Peyer's patch (tissue), 4 donors: ENCODE measurements at regions not wholly inside any gene's neighbourhood (a gene's known extent, or its start where the extent isn't known, plus 50 kb on each side); places are given as distances from the start of the nearest gene placed in this dataset.

Source experiments
- DNase-seq, 3 donors: peaks; one replicate each; pipeline ENCODE4 v3.0.0-alpha.2; 2017 to 2019
- H3K27ac ChIP-seq, 4 donors: fragments of 200-600 bp; sonication (generic); one replicate each; pipeline ENCODE4 v1.5.1; 2016 to 2019
- H3K27me3 ChIP-seq, 2 donors: fragments of 200-600 bp; sonication (generic); one replicate each; pipeline ENCODE4 v1.5.1; 2019
- H3K36me3 ChIP-seq, 3 donors: fragments of 200-600 bp; sonication (generic); one replicate each; pipeline ENCODE4 v1.5.1; 2016 to 2019
- H3K4me1 ChIP-seq, 4 donors: fragments of 200-600 bp; sonication (generic); one replicate each; pipeline ENCODE4 v1.5.1; 2016 to 2019
- H3K4me3 ChIP-seq, 4 donors: fragments of 200-600 bp; sonication (generic); 1 replicate in 3 of 4; 2 replicates in 1 of 4; pipeline ENCODE4 v1.5.1; 2016 to 2019; ENCODE audit warnings: mild to moderate bottlenecking in 1 of 4
- H3K9me3 ChIP-seq, 4 donors: fragments of 200-600 bp; sonication (generic); one replicate each; pipeline ENCODE4 v1.5.1; 2016 to 2019; ENCODE audit warnings: mild to moderate bottlenecking in 1 of 4
- POLR2A ChIP-seq, 2 donors: fragments of 450-650 bp; IDR thresholded peaks; one replicate each; pipeline ENCODE4 v1.5.1; 2017; ENCODE audit warnings: antibody characterized with exemption in 2 of 2, mild to moderate bottlenecking in 2 of 2, moderate library complexity in 2 of 2
- TF ChIP-seq, protein P1 (sequence below), 6 experiments: fragments of 450-650 bp in 4 of 6; fragments of 200-600 bp in 2 of 6; sonication (generic) in 1 of 6; IDR thresholded peaks; one replicate each; pipeline ENCODE4 v1.5.1; 2017 to 2019; ENCODE audit warnings: antibody characterized with exemption in 6 of 6, mild to moderate bottlenecking in 3 of 6, moderate library complexity in 1 of 6

DNA sequence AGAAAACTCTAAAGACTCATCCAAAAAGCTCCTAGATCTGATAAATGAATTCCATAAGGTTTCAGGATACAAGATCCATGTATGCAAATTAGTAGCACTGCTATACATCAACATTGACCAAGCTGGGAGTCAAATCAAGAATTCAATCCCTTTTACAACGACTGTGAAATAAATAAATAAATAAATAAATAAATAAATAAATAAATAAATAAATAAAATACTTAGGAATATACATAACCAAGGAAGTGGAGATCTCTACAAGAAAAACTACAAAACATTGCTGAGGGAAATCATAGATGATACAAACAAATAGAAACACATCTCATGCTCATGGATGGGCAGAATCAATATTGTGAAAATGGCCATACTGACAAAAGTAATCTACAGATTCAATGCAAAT lies 132.0 kb upstream of the NRSN1 start:
- no peak for DNase-seq
- H3K4me1 ChIP-seq: no peaks in the 10 kb centered on the region
- H3K9me3 ChIP-seq: no peaks in the 10 kb centered on the region

DNA sequence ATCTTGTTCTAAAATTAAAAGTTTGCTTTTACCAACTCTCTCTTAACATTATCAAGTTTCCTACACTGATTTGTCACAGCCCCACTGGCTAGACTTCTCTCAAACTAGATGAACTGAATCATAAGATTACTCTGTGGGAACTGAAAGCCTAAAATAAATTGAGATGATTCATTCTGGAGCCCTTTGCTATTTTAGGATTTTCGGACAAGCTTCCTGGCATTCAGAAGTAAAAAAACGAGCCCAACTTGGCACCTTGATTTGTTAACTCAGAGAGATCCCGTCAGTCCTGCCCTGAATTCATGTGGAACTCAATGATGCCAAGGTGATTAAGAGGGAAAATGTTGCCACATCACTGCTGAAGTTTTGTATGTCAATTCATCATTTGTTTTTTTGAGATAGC lies 122.0 kb upstream of the NRSN1 start:
- DNase-seq: no peak
- H3K4me1 ChIP-seq: no peaks in the 10 kb centered on the region
- no peak overlapping the region for H3K4me3 ChIP-seq
- H3K27me3 ChIP-seq: no peaks in the 10 kb centered on the region
- no peaks in the 10 kb centered on the region for H3K9me3 ChIP-seq
- H3K36me3 ChIP-seq: no peaks in the 10 kb centered on the region
- H3K27ac ChIP-seq: no peak overlapping the region
- TF ChIP-seq POLR2A (IDR thresholded peaks at IDR 0.05): no peak

More for the DNA sequence above, 132.0 kb upstream of the NRSN1 start:
- Histone ChIP-seq H3K4me3 (no peak overlapping the region), H3K27ac (no peak overlapping the region), H3K27me3 (no peaks in the 10 kb centered on the region), H3K36me3 (no peaks in the 10 kb centered on the region)
- TF ChIP-seq, protein P1, sequence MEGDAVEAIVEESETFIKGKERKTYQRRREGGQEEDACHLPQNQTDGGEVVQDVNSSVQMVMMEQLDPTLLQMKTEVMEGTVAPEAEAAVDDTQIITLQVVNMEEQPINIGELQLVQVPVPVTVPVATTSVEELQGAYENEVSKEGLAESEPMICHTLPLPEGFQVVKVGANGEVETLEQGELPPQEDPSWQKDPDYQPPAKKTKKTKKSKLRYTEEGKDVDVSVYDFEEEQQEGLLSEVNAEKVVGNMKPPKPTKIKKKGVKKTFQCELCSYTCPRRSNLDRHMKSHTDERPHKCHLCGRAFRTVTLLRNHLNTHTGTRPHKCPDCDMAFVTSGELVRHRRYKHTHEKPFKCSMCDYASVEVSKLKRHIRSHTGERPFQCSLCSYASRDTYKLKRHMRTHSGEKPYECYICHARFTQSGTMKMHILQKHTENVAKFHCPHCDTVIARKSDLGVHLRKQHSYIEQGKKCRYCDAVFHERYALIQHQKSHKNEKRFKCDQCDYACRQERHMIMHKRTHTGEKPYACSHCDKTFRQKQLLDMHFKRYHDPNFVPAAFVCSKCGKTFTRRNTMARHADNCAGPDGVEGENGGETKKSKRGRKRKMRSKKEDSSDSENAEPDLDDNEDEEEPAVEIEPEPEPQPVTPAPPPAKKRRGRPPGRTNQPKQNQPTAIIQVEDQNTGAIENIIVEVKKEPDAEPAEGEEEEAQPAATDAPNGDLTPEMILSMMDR (IDR thresholded peaks at IDR 0.05): no peak
- no peak for TF ChIP-seq POLR2A (IDR thresholded peaks at IDR 0.05)

DNA sequence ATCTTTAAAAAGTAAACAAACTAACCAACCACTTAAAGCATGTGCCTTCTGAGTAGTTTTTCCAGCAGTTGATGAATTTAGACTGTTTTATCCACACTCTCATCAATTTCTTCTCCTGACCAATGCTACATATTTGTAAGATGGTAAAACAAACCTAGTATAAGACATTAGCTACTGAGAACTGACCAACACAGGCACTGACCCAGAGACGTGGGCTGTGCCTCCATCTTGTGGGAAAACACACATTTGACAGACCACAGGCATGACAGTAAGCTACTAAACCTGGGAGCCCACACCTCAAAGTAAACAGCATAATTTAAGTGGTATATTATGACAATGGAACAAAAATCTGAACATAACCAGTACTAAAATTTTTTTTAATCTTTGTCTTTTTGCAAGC lies 121.4 kb upstream of the NRSN1 start:
- no peaks in the 10 kb centered on the region for H3K27me3 ChIP-seq
- no peaks in the 10 kb centered on the region for H3K36me3 ChIP-seq
- no peak for DNase-seq
- H3K4me1 ChIP-seq: no peaks in the 10 kb centered on the region
- no peaks in the 10 kb centered on the region for H3K9me3 ChIP-seq
- no peak overlapping the region for H3K4me3 ChIP-seq
- H3K27ac ChIP-seq: no peak overlapping the region
- TF ChIP-seq, protein P1 (IDR thresholded peaks at IDR 0.05): no peak
- TF ChIP-seq POLR2A (IDR thresholded peaks at IDR 0.05): no peak

DNA sequence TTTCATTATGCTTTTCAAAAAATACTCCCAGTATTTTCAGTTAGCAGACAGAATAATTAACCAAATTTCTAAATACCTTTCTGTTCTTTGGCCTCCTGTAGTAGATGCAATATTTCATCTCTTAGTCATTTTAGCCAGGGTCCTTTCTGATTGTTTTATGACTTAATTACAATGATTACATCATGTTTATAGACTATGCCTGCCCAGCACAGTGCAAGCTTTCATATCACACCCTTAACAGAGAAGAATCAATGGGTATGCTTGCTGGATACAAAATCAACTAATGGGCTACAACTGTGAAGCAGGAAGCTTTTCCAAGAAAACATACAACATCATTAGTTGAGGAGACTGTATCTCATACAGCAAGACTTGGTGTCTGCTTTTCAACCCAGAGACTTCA lies 119.8 kb upstream of the NRSN1 start:
- no peak overlapping the region for H3K27ac ChIP-seq
- H3K4me3 ChIP-seq: no peak overlapping the region
- no peaks in the 10 kb centered on the region for H3K27me3 ChIP-seq
- H3K9me3 ChIP-seq: no peaks in the 10 kb centered on the region
- H3K36me3 ChIP-seq: no peaks in the 10 kb centered on the region
- H3K4me1 ChIP-seq: no peaks in the 10 kb centered on the region
- no peak for TF ChIP-seq POLR2A (IDR thresholded peaks at IDR 0.05)
- TF ChIP-seq, protein P1 (IDR thresholded peaks at IDR 0.05): no peak
- DNase-seq: no peak

DNA sequence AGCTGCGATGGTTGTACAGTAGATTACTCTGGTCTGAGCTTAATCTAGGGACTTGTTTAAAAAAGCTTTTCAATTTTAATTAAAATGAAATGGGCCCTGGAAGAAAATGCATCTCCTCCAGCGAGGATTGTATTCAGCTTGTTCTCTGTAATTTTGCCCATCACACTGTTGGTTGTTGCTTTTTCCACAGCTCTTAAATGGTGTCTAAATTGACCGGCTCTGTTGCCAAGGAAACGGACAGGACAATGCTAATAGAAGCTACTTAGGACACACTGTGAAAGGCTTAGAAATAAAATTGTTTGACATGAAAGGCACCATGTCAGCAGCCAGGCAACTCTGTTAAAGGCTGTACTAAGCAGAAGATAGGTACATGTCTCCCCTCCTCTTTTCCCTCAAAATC lies 116.7 kb upstream of the NRSN1 start:
- TF ChIP-seq, protein P1 (IDR thresholded peaks at IDR 0.05): no peak
- TF ChIP-seq POLR2A (IDR thresholded peaks at IDR 0.05): no peak

DNA sequence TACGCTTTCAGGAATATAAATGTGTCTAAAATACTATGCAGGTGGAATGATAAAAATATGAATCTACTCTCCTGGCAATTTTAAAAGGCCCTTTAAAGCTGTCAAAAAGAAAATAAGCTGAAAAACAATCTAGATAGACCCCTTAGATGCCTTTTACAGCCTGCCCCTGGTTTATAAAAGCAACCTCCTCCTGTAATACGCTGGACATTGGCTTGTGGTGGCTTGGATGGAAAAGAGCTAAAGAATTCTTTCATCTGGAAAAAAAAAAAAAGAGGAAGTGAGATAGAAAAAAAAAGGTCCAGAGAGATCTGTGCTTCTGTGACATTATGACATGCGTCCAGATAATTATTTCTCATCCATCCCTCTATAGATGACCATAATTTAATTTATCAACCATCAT lies 115.9 kb upstream of the NRSN1 start:
- H3K27ac ChIP-seq: no peak overlapping the region
- no peaks in the 10 kb centered on the region for H3K36me3 ChIP-seq
- no peaks in the 10 kb centered on the region for H3K9me3 ChIP-seq
- H3K4me1 ChIP-seq: no peaks in the 10 kb centered on the region
- TF ChIP-seq, protein P1 (IDR thresholded peaks at IDR 0.05): no peak
- no peak overlapping the region for H3K4me3 ChIP-seq
- DNase-seq: no peak
- no peaks in the 10 kb centered on the region for H3K27me3 ChIP-seq

More for the DNA sequence above, 116.7 kb upstream of the NRSN1 start:
- Histone ChIP-seq H3K27me3 (no peaks in the 10 kb centered on the region), H3K4me1 (no peaks in the 10 kb centered on the region), H3K9me3 (no peaks in the 10 kb centered on the region), H3K4me3 (no peak overlapping the region), H3K27ac (no peak overlapping the region), H3K36me3 (no peaks in the 10 kb centered on the region)
- DNase-seq: no peak
